AG10803 (cell line): ENCODE measurements at regions not wholly inside any gene's neighbourhood (a gene's known extent, or its start where the extent isn't known, plus 50 kb on each side); places are given as distances from the start of the nearest gene placed in this dataset.

ENCODE experiments used
- DNase-seq: peaks from one replicate; pipeline ENCODE4 v3.0.0; 2010; ENCODE audit warnings: low read depth
- H3K4me3 ChIP-seq: 2 replicates; pipeline ENCODE4 v1.5.1; 2011; ENCODE audit warnings: mild to moderate bottlenecking, low read length, control low read depth
- CTCF ChIP-seq: conservative IDR thresholded peaks from 2 replicates; pipeline ENCODE4 v1.5.1; 2011; ENCODE audit warnings: mild to moderate bottlenecking, low read length, control low read depth, inconsistent platforms

DNA sequence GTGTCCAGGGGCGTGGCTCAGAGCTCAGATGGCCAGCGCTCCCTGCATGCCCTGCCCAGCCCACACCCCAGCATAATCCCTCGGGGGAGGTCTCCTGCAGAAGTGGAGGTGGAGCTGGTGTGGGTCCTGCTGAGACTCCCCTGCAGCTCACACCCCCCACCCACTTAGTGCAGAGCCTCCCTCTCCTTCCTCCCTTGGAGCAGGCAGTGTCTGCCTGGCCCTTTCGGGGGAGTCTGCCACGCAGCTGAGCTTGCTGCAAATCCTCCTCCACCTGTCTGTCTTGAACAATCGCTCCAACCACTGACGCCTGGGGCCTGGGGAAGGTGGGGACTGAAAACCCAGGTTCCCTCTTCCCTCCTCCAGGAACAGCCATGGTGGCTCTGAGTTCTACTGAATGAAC lies 219.7 kb upstream of the PPP2R2D start:
- no peak for DNase-seq
- H3K4me3 ChIP-seq, result no peak overlapping the region
- TF ChIP-seq CTCF, result no peak

GRCh38 chr10:131681656-131682055 lies 219.2 kb upstream of the PPP2R2D start:
- no peak for DNase-seq
- no peak for TF ChIP-seq CTCF
- H3K4me3 ChIP-seq, result no peak overlapping the region

GRCh38 chr10:131682271-131682962 lies 218.4 kb upstream of the PPP2R2D start:
- H3K4me3 ChIP-seq, result no peak overlapping the region
- DNase-seq, result no peak
- TF ChIP-seq CTCF, result no peak

- DNase-seq, result no peak
- no peak for TF ChIP-seq CTCF
- H3K4me3 ChIP-seq, result no peak overlapping the region
Measured at GRCh38 chr10:131683281-131683861, 217.4 kb upstream of the PPP2R2D start.

DNA sequence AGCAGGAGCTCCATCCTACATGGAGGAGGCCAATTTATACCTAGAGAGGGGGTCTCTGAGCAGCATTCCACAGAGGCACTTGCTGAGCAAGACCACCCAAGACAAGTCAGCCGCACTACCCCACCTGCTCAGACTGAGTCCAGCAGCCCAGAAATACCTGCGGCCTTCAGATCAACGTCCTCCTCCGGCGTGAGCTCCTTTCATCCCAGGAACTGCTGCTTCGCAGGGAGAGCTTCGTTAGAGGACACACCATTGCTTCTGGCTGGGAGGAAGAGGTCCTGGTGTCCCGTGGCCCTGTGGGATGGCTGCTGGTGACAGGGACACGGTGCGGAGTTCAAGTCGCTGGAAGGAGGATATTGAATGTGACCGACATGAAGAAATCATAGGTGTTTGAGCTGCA lies 216.9 kb upstream of the PPP2R2D start:
- no peak overlapping the region for H3K4me3 ChIP-seq
- no peak for TF ChIP-seq CTCF
- DNase-seq, result no peak

DNA sequence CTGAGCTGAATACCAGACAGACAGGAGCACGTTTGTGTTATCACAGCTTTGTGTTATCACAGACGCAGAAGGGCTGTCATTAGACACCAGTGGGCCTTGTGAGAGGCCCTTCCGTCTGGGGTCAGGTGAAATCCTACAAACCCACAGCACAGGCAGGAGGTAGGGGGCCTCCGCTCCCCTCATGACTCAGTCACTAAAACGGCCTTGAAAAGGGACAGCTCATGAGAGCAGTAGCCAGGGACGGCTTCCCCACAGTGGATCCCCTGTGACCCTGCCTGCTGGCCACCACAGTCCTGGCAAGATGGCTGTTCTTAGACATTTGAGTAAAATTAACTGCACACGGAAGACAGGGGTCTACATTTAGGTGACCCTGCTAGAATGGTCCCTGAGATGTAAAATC lies 215.8 kb upstream of the PPP2R2D start:
- no peak for TF ChIP-seq CTCF
- no peak overlapping the region for H3K4me3 ChIP-seq
- DNase-seq, result no peak

DNA sequence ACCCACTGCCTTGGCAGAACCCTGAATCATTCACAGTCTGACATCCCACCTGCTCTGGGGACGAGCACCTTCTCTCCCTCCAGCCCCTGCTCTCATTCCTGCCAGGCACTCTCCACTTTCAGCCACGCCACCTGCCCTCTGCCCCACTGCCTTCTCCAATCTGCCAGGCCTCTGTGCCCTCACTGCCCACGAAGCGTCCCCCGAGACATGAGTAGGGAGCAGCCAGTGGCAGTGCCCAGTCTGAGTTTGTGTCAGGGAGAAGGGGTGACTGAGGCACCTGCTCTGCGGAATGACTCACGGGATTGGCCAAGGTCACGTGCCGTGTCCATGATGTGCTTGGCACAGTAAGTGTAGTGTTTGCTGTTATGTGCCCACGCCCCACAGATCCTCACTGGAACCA lies 215.2 kb upstream of the PPP2R2D start:
- DNase-seq, result no peak
- H3K4me3 ChIP-seq, result no peak overlapping the region
- TF ChIP-seq CTCF, result no peak
